Smooth muscle cell (in vitro differentiated cells): ENCODE measurements at regions not wholly inside any gene's neighbourhood (a gene's known extent, or its start where the extent isn't known, plus 50 kb on each side); places are given as distances from the start of the nearest gene placed in this dataset.

Experiments used
- DNase-seq: peaks from one replicate; lab custom pipeline; 2025; ENCODE audit not compliant: unreplicated experiment; lab: John Stamatoyannopoulos, UW
- H2AFZ ChIP-seq: fragments of 200-600 bp; sonication (generic); 2 replicates; pipeline ENCODE4 v1.6.0; 2016; ENCODE audit warnings: antibody characterized with exemption, low read depth, mild to moderate bottlenecking
- H3F3A ChIP-seq: fragments of 200-600 bp; sonication (generic); 2 replicates; pipeline ENCODE4 v1.6.0; 2017; ENCODE audit warnings: antibody characterized with exemption, low read depth
- H3K27ac ChIP-seq: fragments of 200-600 bp; sonication (generic); 2 replicates; pipeline ENCODE4 v1.5.1; 2016; ENCODE audit warnings: low read depth, mild to moderate bottlenecking
- H3K27me3 ChIP-seq: fragments of 200-600 bp; sonication (generic); 2 replicates; pipeline ENCODE4 v1.6.1; 2016; ENCODE audit warnings: low read depth, mild to moderate bottlenecking
- H3K36me3 ChIP-seq: fragments of 200-600 bp; sonication (generic); 2 replicates; pipeline ENCODE4 v1.5.1; 2016; ENCODE audit warnings: low read depth
- H3K4me1 ChIP-seq: fragments of 200-600 bp; sonication (generic); 2 replicates; pipeline ENCODE4 v1.5.1; 2016; ENCODE audit warnings: low read depth
- H3K4me2 ChIP-seq: fragments of 200-600 bp; sonication (generic); 2 replicates; pipeline ENCODE4 v1.6.0; 2016; ENCODE audit warnings: mild to moderate bottlenecking
- H3K4me3 ChIP-seq: fragments of 200-600 bp; sonication (generic); 2 replicates; pipeline ENCODE4 v1.5.1; 2016; ENCODE audit warnings: mild to moderate bottlenecking
- H3K79me2 ChIP-seq: fragments of 200-600 bp; sonication (generic); 2 replicates; pipeline ENCODE4 v1.6.0; 2016; ENCODE audit warnings: low read depth, mild to moderate bottlenecking
- H3K9ac ChIP-seq: fragments of 200-600 bp; sonication (generic); 2 replicates; pipeline ENCODE4 v1.6.0; 2016; ENCODE audit warnings: low read depth
- H3K9me3 ChIP-seq: fragments of 200-600 bp; sonication (generic); replicated peaks from 2 replicates; pipeline ENCODE4 v1.5.1; 2016; ENCODE audit warnings: low read depth
- H4K20me1 ChIP-seq: fragments of 200-600 bp; sonication (generic); 2 replicates; pipeline ENCODE4 v1.6.0; 2016; ENCODE audit warnings: low read depth
- WGBS: methylation state at CpG from one replicate; pipeline ENCODE4 v1.1.7; 2016; ENCODE audit warnings: low lambda C conversion rate; 5-methylcytosine and 5-hydroxymethylcytosine counted together
- TF ChIP-seq, protein P1 (sequence below): fragments of 200-600 bp; sonication (generic); IDR thresholded peaks from 2 replicates; pipeline ENCODE4 v1.5.1; 2017; ENCODE audit warnings: borderline replicate concordance, mild to moderate bottlenecking, antibody characterized with exemption; ENCODE audit not compliant: insufficient read depth, poor library complexity, severe bottlenecking

DNA sequence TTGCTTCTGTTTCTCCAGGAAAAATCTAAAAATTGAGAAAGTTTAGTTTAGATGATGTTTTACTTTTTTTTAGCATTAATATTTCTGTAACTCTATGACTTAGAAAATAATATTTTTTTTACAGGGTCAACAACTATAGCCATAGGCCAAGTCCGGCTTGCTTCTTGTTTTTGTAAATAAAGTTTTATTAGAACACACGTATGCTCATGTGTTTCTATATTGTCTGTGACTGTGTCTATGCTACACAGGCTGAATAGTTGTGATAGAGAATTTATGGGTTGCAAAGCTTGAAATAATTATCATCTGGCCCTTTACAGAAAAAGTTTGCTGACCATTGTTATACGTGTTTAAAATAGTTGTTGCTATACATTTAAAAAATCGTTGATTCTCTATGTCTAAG, 399.2 kb downstream of the EPM2A start:
- 90% methylated on average over 4 of the region's 4 CpGs for WGBS
- H3K9me3 ChIP-seq, result no peaks in the 10 kb centered on the region
- H3K36me3 ChIP-seq, result no peaks in the 10 kb centered on the region
- DNase-seq, result no peak
- H3K79me2 ChIP-seq, result no peaks in the 10 kb centered on the region
- no peaks in the 10 kb centered on the region for H3F3A ChIP-seq
- no peak overlapping the region for H3K27ac ChIP-seq
- H3K9ac ChIP-seq, result no peak overlapping the region
- no peak overlapping the region for H3K4me2 ChIP-seq
- TF ChIP-seq, protein P1, sequence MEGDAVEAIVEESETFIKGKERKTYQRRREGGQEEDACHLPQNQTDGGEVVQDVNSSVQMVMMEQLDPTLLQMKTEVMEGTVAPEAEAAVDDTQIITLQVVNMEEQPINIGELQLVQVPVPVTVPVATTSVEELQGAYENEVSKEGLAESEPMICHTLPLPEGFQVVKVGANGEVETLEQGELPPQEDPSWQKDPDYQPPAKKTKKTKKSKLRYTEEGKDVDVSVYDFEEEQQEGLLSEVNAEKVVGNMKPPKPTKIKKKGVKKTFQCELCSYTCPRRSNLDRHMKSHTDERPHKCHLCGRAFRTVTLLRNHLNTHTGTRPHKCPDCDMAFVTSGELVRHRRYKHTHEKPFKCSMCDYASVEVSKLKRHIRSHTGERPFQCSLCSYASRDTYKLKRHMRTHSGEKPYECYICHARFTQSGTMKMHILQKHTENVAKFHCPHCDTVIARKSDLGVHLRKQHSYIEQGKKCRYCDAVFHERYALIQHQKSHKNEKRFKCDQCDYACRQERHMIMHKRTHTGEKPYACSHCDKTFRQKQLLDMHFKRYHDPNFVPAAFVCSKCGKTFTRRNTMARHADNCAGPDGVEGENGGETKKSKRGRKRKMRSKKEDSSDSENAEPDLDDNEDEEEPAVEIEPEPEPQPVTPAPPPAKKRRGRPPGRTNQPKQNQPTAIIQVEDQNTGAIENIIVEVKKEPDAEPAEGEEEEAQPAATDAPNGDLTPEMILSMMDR, result no peak
- H4K20me1 ChIP-seq, result no peaks in the 10 kb centered on the region
- H2AFZ ChIP-seq, result no peak overlapping the region
- peaks cover 3% of the 10 kb centered on the region for H3K4me1 ChIP-seq
- H3K27me3 ChIP-seq, result no peaks in the 10 kb centered on the region
- no peak overlapping the region for H3K4me3 ChIP-seq

DNA sequence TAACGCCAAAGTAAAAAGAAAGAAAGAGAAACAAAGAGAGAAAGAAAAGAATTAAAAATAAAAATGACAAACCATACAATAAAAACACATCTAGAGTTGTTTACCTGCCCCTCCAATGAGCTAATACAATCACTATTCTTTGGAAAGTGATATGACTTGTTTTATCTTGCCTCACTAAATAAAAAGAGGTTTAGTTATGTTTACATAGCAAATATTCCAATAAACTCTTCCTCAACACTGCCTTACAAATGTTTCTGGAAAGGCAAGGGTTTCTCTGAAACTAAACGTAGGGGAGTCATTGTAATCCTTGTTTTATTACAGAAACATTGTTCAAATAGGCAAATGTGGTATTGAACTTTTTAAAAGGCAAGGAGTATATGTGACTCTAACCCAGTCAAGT, 396.2 kb downstream of the EPM2A start:
- H4K20me1 ChIP-seq, result no peaks in the 10 kb centered on the region
- no peaks in the 10 kb centered on the region for H3K79me2 ChIP-seq
- H3K9me3 ChIP-seq, result no peaks in the 10 kb centered on the region
- no peak overlapping the region for H2AFZ ChIP-seq
- H3K27ac ChIP-seq, result no peak overlapping the region
- WGBS, result 86% methylated on average over 2 of the region's 2 CpGs
- H3K36me3 ChIP-seq, result no peaks in the 10 kb centered on the region
- no peak for DNase-seq
- H3K27me3 ChIP-seq, result no peaks in the 10 kb centered on the region
- H3K9ac ChIP-seq, result no peak overlapping the region
- no peak overlapping the region for H3K4me3 ChIP-seq
- no peaks in the 10 kb centered on the region for H3K4me1 ChIP-seq
- H3K4me2 ChIP-seq, result no peak overlapping the region
- H3F3A ChIP-seq, result no peaks in the 10 kb centered on the region
- TF ChIP-seq, protein P1, result no peak

DNA sequence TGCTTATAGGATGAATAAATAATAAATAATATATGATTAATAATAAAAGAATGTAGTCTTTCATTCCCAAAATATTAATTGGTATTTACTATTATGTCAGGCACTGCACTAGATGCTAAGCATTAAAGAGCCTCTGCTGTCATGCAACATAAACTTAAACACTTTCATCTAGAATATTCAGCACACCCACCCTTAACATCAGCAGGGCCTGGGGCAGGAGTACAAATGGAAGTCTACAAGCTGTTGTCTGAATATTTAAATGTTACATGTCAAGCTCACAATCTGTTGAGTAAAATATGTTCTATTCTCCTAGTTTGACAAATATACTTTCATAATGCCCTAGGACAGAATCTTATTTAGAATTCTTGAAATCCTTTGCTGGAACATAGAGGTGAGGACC, 395.1 kb downstream of the EPM2A start:
- Histone ChIP-seq H3K36me3 (no peaks in the 10 kb centered on the region), H3K4me1 (no peaks in the 10 kb centered on the region), H3K4me3 (no peak overlapping the region), H3K27ac (no peak overlapping the region), H3K27me3 (no peaks in the 10 kb centered on the region), H3F3A (no peaks in the 10 kb centered on the region), H3K9me3 (no peaks in the 10 kb centered on the region), H3K4me2 (no peak overlapping the region), H3K79me2 (no peaks in the 10 kb centered on the region), H2AFZ (no peak overlapping the region), H4K20me1 (no peaks in the 10 kb centered on the region), H3K9ac (no peak overlapping the region)
- no peak for DNase-seq
- TF ChIP-seq, protein P1, result no peak

DNA sequence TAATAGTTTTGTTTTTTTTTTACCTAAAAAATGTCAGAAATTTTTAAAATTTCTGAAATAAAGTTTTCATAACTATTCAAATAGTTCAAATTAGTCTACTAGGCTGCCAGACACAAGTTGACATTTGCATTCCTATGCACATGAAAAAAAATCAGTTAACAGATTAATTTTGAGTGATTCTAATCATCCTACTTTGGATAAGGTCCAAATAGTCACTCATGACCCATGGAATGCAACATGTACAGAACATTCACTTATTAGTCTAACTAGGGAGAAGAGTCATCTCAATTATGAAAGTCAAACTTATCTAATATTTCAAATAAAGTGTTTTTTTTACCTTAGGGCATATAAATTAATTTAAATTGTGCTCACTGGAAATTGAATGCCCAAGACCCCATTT, 390.2 kb downstream of the EPM2A start:
- Histone ChIP-seq H3F3A (no peaks in the 10 kb centered on the region), H3K9me3 (no peaks in the 10 kb centered on the region), H3K9ac (no peak overlapping the region), H3K27me3 (no peaks in the 10 kb centered on the region), H4K20me1 (no peaks in the 10 kb centered on the region), H3K4me1 (no peaks in the 10 kb centered on the region), H2AFZ (no peak overlapping the region), H3K4me2 (no peak overlapping the region), H3K79me2 (no peaks in the 10 kb centered on the region), H3K36me3 (no peaks in the 10 kb centered on the region), H3K4me3 (no peak overlapping the region), H3K27ac (no peak overlapping the region)
- TF ChIP-seq, protein P1, result no peak
- DNase-seq, result no peak
